ENCODE measurements at regions not wholly inside any gene's neighbourhood (a gene's known extent, or its start where the extent isn't known, plus 50 kb on each side); places are given as distances from the start of the nearest gene placed in this dataset.
A peak's percentile ranks its signal among the peaks of the same experiment; 100 is the strongest.
"Not testable (repeated sequence)": the region's sequence is repeated elsewhere in the genome, so short reads cannot be mapped to it uniquely, and the experiment has no call there.

- DNase-seq, result no peak
Measured at GRCh38 chr5:34535944-34536623, 120.0 kb upstream of the RAI14 start.

- DNase-seq, result no peak
Measured at GRCh38 chr5:34536699-34537098, 119.4 kb upstream of the RAI14 start.

DNA sequence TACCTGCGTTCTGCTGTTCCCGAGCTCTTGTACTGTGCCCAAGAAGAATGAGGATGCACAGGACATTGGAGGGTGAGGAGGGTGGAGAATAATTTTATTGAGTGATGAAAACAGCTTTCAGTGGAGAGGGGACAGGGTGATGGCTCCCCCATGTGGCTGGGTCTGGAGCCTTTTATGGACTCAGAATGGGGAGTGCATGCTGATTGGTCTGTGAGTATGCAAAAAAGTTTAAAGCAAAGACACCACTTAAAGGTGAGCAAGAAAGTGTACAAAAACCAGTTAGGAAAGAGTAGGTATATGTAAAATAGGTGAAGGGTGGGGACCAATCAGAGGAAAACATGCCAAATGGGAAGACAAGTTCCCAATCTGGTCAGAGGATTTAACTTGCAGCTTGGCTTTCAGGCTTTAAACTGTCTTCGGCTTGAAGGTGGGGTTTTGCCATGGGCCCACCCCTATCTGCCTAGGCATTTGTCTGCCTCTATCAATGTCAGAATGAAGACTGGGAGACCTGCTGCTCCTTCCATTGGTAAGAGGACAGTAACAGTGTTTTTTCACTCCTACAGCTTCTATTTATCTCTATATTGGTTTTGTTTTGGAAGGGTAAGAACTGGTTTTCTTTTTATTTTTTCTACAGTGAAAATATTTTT, 118.0 kb upstream of the RAI14 start:
- DNase-seq, result no peak

GRCh38 chr5:34539183-34539582, 116.9 kb upstream of the RAI14 start:
- no peak for DNase-seq

- DNase-seq, result no peak
Measured at GRCh38 chr5:34541067-34541466, 115.1 kb upstream of the RAI14 start.

DNA sequence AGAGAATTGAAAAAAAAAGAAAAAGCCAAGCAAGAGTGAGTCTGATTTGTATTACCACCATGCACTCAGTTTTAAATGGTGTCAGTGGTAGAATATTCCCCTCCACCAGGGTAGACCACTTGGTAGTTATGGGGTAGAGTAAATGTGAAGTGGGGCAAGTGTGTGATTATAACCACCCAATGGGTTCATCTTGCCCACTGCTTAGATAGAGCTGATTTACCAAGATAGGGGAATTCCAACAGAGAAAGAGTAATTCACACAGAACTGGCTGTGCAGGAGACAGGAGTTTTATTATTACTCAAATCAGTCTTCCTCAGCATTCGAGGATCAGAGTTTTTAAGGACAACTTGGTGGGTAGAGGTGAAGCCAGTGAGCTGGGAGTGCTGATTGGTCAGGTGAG, 113.3 kb upstream of the RAI14 start:
- no peak for DNase-seq

DNA sequence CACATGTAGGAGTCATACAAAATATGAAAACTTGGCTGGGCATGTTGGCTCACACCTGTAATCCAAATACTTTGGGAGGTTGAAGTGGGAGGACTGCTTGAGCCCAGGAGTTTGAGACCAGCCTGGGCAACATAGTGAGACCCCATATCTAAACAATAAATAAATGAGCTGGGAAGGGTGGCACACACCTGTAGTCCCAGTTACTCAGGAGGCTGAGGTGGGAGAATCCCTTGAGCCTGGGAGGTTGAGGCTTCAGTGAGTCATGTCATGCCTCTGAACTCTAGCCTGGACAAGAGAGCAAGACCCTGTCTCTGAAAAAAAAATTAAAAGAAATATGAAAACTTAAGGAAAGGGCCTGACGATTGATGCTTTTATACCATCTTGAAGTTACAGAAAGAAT, 112.4 kb upstream of the RAI14 start:
- DNase-seq, result no peak

- DNase-seq, result no peak
Measured at GRCh38 chr5:34544403-34544802, 111.7 kb upstream of the RAI14 start.

DNA sequence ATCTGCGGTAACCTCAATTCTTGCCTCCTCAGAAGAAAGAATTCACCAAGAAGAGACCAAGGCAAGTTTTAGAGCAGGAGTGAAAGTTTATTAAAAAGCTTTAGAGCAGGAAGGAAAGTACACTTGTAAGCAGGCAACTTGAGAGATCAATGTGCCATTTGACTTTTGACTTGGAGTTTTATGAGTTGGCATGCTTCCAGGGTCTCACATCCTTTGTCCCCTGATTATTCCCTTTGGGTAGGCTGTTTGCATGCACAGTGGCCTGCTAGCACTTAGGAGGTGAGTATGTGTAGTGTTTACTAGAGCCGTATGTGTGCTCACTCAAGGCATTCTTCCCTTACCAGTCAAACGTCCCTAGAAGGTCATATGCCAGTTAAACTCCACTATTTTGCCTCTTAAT, 111.0 kb upstream of the RAI14 start:
- no peak for DNase-seq

- no peak for DNase-seq
Measured at GRCh38 chr5:34545626-34546025, 110.5 kb upstream of the RAI14 start.

DNA sequence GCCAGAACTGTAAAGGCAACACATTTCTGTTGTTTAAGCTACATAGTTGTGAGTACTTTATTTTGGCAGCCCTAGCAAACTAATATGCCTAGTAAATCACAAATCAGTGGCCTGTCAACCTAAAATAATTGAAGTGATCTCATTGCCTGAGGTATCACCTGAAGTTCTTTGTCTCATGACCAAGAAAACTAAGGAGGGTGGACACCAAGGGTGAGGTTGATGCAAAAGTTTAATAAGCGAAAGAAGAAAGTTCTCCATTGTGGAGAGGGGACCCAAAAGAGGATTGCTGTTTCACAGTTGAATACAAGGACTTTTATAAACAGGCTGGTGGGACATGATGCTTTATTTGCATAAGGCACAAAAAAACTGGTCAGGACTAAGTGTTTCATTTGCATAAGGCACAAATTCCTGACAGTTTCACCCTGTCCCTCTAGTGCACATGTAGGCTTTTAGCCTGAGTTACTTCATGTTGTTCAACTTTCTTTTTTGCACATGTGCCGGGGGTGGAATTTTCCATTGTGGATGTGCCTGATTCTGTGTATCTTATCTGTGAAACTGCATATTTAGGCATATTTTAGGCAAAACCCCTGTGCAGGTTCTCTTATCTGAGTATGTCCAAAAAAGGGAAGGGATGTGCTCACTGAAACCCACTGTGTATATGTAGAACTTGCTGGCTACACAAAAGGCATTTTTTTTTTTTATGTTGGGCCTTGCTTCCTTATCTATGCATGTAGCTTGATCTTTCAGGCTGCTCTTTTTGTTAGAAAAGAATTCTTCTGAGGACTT, 108.6 kb upstream of the RAI14 start:
- DNase-seq, result no peak

DNA sequence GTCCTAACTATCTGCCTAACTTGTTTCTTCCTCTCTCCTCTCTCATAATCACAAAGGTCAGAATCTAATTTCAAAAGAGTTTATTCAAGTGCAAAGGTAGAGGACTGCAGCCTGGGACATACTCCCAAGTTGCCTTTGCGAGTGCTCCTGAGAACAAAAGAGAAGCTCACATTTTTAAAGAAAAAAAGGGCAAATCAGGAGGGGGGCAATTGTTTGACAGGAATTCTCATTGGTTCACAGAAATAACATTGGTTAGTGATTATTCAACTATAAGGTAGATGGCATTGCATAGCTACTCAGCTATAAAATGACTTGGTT, 108.1 kb upstream of the RAI14 start:
- DNase-seq, result no peak

- no peak for DNase-seq
Measured at GRCh38 chr5:34550247-34550646, 105.9 kb upstream of the RAI14 start.

GRCh38 chr5:34550964-34551363, 105.2 kb upstream of the RAI14 start:
- no peak for DNase-seq

DNA sequence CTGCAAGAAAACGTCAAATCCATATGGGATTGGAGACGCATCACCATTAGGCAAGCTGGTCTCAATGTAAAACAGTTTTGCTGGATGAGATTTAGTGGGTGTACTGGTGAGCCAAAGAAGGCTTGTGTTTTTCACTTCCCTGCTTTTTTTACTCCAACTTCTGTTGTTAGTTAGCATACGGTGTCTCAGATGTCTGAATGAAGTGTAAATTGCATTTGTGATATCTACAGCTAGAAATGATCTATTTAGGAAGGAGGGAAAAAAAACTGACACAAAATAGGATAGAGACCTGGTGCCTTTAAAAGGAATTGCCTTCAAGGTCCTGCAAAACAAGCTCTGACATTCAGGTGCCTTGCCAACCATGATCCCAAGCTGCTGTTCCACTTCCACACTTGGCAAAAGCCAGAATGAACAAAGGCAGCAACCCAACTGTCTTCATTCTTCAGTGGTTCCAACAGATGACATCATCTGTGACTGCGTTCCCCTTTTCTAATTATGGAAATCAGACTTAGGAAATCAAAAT, 104.2 kb upstream of the RAI14 start:
- peak; percentile 6 for DNase-seq

DNA sequence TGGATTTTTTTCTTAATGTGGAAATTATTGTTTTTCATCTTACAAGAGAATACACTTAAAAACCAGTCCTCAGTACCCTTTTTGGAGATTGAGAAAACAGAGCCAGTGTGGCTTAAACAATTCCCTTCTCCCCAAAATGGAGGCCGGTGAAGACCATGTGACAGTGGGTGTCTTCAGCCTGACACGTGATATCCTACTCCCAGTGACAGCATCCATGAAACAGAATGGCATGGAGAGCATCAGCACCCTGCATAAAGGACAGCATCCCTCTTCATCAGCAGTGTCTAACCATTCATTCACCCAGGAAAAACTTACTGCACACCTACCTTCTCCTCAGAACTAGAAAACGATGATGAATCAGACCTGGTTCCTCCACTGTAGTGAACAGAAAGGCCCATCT, 103.4 kb upstream of the RAI14 start:
- DNase-seq, result no peak

DNA sequence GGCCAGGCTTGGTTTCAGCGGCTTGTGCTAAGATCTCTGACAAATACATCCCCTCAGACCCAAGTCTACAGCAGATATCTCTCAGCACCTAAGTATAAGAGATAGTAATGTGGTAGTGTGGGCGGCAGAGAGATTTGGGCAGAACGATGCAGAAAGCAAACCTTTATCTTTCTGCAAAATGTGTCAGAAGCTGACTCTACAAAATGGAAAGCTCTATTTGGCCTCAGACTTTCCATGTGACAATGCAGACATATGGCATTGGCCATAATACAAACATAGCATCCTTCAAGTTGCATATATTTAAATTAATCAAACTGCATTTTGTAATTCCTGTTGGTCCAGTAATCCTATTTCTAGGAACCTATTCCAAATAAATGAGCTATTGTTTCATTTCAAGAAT, 102.5 kb upstream of the RAI14 start:
- DNase-seq, result no peak

GRCh38 chr5:34554641-34555040, 101.5 kb upstream of the RAI14 start:
- DNase-seq, result no peak

DNA sequence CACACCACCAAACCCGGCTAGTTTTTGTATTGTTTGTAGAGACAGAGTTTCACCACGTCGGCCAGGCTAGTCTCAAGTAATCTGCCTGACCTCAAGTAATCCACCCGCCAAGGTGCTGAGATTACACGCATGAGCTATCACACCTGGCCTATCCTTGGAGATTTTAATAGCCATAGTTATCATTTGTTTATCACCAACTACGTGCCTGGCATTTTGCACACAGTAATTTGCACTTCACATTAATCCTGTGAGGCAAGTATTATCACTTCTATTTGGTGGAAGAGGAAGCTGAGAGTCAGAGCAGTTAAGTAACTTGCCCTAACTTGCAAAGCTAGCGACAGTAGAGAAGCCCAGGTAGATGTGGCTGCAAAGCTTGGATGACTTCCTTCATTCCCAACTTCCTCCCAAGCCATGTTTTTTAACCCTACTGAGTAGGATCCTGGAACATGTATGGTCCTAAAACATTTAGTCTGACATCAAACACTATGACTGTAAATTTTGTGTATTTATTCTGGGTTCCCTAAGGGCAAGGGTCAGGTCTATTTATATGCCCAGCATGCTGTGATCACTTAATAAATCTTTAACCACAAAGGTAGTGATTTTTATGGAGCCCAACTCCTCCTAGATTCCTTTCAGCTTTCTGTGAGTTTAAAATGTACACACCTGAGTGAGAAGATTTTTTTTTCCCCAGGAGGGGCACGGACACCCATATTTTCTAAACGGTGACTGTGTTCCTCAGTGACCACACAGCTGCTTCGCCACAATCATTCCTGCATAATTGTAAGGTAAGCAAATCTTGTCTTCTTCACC, 100.2 kb upstream of the RAI14 start:
- no peak for DNase-seq

- no peak for DNase-seq
Measured at GRCh38 chr5:34556509-34556782, 99.7 kb upstream of the RAI14 start.

GRCh38 chr5:34561581-34561980, 94.5 kb upstream of the RAI14 start:
- DNase-seq, result not testable (repeated sequence)

DNA sequence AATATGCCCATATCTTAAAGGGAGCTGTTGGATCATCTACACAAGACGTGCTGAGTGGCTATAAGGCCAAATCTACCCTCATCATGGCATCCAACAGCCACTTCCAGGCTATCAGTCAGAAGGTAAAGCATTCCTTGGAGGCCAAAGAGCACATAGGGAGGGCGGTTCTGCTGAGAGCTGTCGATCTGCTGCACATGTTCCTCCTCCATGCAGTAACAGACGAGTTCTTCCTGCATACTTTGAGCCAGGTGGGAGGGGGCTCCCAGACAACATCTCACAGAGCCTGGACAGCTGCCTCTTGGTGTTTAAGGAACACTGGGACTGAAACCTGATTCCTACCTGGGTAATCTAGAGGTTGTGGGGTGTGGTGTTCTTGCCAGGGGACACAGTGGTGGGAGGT, 93.3 kb upstream of the RAI14 start:
- DNase-seq, result no peak

- DNase-seq, result no peak
Measured at GRCh38 chr5:34563269-34563668, 92.9 kb upstream of the RAI14 start.

Data from midbrain (tissue), 1 donor.